ENCODE measurements at regions not wholly inside any gene's neighbourhood (a gene's known extent, or its start where the extent isn't known, plus 50 kb on each side); places are given as distances from the start of the nearest gene placed in this dataset.

DNA sequence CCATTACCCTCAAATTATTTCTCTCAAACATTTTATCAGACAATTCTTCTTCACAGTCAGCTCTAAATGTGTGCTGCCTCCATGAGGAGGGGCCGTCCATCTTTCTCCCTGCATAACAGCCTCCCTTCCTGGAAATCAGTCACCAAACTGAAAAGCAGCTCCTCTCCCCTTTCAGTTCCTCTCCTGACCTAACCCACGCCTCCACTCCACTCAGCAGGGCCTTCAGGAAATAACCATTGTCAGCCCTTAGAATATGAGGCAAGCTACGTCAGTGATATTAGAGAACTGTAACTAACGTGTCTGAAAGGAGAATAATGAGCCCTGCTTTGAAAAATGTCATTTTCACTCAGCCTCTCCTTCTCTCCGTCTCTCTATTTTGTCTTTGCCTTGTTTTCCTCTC, 116.2 kb downstream of the OLFM4 start:
- DNase-seq (ENCODE audit: low spot score): no peak

DNA sequence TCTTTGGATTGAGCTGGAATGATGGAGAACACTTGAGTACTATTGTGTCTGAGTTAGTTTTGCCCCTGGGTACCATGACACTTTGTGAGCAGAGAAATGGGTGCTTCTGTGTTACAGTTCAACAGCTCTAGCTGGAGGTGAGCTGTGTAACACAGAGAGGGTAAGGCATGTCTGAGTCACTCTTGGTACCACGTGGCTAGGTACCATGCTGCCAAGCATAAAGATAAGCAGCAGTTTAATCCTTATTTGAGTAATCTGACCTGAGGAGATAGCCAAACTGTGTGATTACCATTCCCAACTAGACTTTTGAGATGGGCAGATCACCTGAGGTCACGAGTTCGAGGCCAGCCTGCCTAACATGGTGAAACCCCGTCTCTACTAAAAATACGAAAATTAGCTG, 122.0 kb downstream of the OLFM4 start:
- DNase-seq (ENCODE audit: low spot score): no peak

DNA sequence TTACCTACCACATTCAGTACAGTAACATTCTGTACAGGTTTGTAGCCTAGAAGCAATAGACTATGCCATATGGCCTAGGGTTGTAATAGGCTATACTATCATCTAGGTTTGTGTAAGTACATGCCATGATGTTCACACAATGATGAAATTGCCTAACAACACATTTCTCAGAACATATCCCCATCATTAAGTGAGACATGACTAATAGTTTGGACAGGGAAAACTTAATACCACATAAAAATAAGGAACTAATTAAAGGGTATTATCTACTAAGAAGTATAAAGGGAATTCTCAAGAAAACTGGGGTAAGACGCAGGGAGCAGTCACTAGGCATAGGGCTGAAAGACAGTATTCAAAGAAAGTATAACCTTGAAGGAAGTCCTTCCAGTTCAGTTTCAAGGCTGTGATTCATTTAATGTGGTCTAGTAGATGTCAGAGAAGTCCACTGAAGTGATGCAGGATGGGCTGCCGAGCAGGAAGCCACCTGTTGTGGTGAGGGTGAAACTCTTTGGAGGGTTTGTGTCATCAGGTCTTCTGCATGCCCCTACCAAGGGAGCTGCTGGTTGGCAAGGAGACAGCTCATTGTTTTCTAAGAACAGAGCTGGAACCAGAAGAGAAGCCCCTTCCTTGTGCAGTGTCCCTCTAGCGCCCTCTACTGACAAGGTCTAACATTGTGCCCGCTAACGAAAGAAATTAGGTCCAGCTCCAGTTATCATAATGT, 122.9 kb downstream of the OLFM4 start:
- DNase-seq (ENCODE audit: low spot score): peak; percentile 26

DNA sequence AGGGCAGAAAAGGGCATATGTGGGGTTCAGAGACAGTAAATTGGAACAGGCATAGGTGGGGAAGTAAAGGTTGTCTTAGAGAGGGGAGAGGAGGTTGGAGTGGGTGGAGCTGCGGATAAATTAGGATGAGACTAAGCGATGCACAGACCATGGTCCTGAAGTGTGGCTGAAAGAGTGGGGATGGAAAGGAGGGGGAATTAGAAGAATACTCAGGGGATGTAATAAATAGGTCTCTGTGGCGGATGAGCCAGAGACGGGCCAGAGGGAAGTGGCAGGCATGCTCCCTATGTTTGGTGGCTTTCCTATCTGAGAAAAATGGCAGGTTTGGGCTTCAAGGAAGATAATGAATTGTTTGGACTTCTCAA, 123.4 kb downstream of the OLFM4 start:
- DNase-seq (ENCODE audit: low spot score): no peak

DNA sequence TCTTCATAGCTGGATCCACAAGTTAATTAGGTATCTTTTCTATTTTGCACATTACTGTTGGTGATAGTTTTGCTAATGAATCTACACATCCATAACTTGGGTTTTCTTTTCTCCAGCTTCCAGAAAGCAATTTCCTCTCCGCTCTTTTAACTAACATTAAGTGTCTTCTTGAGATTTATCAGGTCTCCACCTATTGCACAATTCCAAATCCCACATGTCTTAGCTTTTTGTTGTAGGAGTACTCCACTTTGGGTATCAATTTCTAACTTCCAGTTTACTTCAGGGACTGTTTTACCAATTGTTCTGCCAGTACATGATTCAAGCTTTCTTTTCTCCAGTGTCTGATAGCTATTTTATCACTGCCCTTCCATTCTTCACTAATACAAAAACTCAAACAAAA, 129.6 kb downstream of the OLFM4 start:
- DNase-seq (ENCODE audit: low spot score): no peak

DNA sequence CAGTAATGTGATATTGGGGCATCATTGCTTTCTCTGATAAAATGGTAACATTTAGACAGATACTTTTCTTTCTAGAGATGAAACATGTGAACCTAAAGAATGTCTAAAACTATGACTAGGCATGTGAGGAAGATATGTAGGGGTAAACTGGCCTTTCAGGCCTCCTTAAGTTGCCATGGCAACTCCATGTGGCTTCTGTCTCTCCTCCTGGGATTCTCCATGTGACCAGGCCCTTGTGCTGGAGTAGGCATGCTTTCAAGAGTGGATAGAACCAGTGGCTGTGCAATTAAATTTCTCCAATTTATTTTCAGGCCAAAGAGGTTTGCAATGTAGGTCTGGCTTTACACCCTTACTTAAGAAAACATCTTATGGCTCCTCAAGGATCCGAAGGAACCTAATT, 130.8 kb downstream of the OLFM4 start:
- no peak for DNase-seq (ENCODE audit: low spot score)

DNA sequence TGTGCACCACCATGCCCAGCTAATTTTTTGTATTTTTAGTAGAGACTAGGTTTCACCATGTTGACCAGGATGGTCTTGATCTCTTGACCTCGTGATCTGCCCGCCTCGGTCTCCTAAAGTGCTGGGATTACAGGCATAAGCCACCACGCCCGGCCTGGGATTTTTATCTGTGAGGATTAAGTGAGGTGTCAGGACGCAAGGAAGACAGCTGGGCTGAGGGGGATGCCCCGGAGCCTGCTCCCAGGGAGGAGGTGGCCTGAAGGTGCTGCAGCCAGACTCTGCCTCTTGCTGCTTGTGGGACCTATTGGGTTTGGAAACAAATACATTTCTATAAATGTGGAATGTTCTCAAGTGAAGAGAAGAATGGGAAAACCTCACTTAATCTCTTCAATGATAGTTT, 131.6 kb downstream of the OLFM4 start:
- no peak for DNase-seq (ENCODE audit: low spot score)

DNA sequence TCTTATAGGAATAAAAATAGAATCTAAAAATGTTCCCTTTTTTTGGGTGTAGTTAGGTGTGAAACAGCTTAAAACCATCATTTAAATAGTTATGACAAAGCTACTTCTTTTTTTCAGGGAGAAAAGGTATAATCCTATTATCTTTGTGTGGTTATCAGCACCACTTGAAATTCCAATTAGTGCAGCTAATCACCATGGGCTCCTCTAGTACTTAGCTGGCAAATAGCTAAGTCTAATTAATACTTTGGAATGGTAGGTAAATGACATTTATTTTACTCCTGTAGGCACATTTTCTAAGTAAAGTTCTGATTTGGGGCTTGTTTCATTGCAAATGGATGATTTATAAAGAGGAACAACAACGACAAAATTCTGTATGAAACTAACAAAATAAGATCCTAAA, 132.6 kb downstream of the OLFM4 start:
- no peak for DNase-seq (ENCODE audit: low spot score)

DNA sequence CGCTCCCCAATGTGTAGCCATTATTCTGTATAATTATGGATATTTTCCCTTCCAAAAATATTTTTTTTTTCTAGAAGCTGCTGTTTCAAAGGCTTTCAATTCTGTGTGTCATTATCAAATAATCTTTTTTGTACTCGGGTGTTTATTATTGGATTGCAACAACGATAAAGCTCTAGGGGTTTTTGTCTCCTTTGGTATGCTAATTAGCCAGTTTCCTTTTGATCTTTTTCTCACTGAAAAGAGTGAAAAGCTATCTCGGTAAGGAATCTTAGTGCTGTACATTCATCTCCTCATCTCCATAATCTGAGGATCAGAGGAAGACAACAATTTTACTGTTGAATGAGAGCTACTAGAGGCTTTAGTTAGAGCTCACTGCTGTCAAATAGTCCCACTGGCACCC, 136.6 kb downstream of the OLFM4 start:
- DNase-seq (ENCODE audit: low spot score): no peak

DNA sequence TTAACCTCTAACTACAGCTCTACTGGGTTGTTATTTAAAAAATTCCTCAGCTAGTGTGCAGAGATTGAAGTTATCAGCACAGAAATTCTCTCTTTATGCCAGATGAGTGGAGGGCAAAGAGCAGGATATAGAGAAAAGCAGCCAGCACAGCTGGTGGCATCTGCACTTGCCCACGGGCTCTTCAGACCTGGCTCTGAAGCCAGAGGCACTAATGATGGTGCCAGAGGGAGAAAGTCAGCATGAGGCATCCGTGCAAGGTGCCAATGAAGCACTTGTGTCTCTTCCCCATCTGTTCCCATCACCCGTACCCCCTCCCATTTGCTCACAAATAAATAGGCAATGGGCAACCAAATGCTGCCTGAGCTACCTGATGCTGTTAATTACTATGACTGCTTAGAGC, 138.9 kb downstream of the OLFM4 start:
- DNase-seq (ENCODE audit: low spot score): no peak

DNA sequence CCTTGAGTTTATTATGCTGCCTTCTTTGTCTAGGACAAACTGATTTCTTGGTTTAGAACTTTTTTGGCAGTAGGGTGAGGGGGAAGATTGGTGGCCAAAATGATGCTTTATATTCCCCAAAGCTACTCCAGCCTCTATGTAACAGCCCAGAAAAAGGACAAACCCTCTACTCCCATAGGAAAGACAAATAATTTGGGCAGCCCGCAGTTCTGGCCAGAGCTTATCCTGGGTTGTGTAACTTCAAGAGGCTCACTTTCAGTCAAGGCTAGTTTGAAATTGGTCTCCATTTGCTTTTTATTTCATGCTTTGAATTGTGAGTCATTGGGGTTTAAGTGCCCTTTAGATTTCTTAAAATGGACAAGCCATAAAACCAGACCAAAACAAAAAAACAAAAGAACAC, 142.3 kb downstream of the OLFM4 start:
- DNase-seq (ENCODE audit: low spot score): no peak

DNA sequence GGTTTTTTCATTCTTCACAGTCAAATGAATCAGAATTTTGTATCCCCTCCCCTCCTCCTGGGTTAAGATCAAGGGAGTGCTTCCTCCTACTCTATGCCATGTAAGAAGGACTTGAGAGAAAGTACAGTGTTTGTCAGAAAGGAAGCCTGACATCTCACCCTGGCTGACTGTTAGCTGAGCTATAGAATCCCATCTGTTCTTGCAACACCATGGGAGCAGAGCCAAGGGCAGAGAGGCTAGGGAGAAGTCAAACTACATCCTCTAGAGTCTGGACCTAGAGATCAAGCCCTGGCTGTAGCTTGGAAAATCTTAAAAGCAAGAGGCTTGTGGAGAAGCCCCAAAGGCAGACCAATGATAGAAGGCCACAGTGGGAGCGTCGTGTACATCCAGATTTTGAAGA, 145.9 kb downstream of the OLFM4 start:
- DNase-seq (ENCODE audit: low spot score): no peak

DNA sequence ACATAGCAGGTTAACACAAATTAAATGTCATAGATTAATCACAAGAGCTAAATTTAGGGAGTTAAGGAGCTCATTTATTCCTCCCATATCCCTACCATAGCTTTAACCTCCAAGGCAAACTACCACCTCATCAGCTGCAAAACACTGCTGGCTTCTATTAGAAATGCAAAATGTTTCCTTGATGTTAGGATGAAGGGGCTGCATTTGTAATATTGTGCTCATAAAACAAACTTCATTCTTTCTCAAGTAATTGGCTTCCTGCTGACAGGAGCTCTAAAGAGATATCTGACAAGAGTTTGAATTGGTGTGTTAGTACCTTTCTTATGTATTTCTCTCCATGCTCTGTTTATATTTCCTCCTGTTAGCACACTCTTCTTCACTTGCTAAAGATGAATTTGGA, 152.1 kb downstream of the OLFM4 start:
- no peak for DNase-seq (ENCODE audit: low spot score)

DNA sequence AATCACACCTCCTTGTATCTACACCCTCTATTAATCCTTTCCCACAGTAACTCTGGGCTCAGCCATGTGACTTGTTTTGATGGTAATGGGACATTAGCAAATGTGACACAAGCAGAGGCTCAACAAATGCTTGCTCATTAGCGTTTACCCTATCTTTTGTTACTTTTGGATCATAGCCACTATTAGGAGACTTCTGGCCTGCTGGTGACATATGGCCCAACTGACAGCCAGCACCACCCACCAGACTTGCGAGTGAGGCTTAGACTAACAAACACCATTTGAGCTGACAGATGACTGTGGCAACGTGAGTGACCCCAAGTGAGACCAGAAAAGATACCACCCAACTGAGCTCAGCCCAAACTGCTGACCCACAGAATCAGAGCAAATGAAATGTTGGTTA, 154.1 kb downstream of the OLFM4 start:
- DNase-seq (ENCODE audit: low spot score): no peak

DNA sequence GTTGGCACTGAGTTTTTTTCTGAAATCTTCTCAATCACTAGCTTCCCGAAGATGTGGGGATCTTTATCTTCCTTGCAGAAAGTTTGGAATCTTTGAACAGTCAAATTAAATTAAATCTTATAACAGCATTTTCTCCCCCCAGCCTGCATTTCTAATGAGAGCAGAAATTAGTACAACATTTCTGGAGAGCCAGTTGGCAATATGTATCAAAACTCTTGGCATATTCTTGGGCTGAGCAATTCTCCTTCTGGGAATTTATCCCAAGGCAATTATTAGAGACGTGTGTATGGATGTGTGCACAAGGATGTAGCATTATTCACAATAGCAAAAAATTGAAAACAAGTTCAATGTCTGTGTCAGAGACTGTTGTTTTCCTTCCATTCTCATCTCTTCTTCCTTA, 159.5 kb downstream of the OLFM4 start:
- DNase-seq (ENCODE audit: low spot score): no peak

DNA sequence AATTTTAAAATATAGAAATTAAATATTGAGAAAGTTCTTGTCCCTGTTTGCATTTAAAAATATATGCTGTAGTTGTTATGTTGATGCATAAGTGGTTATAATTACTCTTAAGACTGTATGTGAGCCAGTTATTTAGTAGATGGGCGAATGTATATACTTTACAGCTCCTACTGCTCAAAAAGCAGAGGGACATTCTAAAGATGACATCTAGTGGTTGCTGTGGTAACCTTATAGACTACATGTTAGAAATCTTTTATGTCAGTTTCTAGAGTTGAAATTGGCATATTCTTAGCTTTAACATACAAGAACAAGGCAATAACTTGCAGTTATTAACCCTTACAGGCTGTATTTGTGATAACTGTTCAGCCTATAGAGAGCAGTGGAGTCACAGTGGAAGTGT, 160.5 kb downstream of the OLFM4 start:
- DNase-seq (ENCODE audit: low spot score): no peak

DNA sequence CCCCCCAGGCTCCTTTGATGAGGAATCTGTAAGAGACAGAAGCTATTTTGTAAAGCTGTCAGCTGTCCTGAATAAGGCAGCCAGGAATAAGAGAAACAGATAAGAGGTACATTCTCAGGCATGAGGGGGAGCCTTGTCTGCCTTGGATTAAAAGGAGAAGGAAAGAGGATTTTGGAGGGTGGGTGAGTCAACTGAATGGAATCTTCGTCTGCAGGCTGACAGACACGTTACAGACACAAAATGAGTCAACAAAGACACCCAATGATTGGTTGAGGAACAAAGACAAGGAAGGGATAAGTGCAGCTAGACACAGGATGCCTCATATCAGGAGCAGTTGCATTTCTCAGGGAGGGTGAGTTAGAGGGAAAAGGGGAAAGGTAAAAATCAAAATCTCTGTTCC, 162.5 kb downstream of the OLFM4 start:
- peak; percentile 17 for DNase-seq (ENCODE audit: low spot score)

DNA sequence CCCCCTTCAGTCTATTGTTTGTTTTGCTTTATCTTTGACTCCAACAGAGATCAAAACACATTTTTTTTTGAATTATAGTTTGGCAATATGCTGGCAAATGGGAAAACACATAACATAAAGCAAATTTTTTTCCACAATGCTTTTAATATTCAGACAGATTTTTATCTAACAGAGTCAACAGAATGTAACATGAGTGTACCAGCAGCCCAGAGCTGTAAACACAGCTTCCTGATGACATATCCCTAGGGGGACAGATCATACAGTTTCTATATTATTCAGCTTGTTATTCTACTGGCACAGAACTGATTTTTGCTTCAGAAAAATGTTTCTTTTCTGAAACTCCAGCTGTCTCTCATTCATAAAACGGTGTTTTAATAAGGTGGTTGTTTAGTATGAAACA, 168.8 kb downstream of the OLFM4 start:
- no peak for DNase-seq (ENCODE audit: low spot score)

DNA sequence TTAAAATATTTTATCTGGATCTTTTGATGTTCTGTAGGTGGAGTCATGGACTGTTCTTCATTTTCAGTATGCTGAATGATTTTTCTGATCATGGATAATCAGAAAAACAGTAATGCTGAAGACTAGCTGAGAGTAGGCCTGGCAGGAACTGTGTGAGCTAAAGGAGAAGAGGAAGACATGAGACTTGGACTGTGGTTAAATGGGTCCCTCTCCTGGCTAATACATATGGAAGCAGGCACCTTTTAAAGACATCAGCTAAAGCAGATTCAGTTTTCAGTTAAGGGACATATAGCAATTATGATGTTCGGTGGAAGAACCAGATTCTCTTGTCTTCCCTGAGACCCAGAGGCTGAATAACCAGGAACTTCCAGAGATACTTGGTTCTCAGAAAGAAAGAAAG, 169.4 kb downstream of the OLFM4 start:
- DNase-seq (ENCODE audit: low spot score): no peak

DNA sequence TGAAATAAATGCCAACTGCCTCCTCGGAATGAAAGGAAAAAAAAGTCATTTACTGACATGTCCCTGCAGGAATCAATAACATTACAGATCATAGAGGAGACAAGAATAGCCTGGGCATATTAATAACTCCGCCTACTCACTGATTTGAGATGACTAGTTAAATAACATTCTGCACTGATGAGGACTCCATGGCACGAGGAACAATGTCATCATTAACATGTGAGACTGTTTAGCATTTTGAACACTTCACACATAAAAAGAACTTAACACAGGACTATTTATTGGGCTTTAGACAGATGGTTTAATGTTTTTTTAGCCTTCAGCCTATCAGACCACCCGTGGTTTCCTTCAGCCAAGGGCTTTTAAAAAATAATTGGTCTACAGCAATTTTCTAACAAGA, 170.1 kb downstream of the OLFM4 start:
- no peak for DNase-seq (ENCODE audit: low spot score)

DNA sequence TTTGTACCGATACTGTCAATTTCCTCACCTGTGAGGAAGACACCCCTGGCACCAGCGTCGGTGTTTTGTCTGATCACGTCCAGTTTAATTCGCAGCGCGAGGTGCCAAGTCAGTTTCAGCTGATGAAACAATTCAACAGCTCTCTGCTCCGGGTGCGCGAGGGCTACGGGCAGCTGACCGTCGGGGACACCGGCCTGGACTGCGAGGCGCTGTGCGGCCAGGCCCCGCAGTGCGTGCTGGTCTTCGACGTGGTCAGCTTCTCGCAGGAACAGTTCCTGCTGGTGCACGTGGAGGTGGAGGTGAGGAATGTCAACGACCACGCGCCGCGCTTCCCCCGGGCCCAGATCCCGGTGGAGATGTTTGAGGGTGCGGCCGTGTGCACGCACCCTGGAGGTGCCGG, 171.5 kb downstream of the OLFM4 start:
- no peak for DNase-seq (ENCODE audit: low spot score)

DNA sequence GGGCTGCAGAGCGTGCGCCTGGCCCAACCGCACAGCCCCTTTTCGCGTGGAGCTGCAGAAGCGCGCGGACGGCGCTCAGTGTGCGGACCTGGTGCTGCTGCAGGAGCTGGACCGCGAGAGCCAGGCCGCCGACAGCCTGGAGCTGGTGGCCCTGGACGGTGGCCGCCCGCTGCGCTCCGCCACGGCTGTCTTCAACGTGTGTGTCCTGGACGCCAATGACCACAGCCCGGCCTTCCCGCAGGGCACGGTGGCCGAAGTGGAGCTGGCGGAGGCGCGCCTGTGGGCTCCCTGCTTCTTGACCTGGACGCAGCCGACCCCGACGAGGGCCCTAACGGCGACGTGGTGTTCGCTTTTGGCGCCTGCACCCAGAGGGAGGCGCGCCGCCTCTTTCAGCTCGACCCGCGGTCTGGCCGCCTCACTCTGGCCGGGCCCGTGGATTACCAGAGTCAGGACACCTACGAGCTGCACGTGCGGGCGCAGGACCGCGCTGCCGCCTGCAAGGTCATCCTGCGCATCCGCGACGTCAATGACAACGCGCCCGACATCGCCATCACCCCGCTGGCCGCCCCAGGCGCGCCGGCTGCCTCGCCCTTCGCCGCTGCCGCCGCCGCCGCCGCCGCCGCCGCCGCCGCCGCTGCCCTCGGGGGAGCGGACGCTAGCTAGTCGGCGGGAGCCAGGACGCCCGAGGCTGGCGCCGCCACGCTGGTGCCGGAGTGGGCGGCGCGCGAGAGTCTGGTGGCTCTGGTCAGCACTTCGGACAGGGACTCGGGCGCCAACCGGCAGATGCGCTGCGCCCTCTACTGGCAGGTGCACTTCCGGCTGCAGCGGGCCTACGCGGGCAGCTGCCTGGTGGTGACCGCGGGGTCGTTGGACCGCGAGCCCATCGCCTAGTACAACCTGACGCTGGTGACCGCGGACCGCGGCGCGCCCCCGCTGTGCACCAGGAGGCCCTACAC, 172.2 kb downstream of the OLFM4 start:
- DNase-seq (ENCODE audit: low spot score): peak; percentile 77

DNA sequence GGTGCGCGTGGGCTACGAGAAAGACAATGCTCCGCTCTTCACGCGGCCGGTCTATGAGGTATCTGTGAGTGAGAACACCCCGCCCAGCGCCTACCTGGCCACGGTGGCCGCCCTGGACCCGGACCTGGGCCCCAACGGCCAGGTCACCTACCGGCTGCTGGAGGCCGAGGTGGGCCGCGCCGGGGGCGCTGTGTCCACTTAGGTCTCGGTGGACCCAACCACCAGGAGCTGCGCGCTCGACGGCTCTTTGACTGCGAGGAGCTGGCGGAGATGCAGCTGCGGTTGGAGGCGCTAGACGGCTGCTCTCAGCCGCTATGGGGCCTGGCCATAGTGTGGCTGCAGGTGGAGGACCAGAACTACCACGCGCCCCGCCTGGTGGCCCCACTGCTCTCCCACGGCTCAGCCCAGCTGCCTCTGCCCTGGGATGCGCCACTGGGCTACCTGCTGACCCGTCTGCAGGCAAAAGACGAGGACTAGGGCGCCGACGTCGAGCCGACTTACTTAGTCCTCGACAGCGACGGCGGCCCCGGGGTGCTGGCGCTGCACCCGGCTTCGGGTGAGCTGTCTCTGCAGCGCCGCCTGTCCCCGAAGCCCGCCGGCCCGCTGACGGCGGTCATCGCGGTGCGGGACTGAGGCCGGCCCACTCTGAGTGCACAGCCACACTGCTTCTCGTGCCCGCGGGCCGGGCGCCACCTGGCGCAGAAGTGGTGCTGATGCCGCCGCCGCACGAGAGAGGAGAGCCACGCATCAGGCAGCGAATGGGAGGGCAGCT, 173.0 kb downstream of the OLFM4 start:
- peak; percentile 51 for DNase-seq (ENCODE audit: low spot score)
